ENCODE measurements at regions not wholly inside any gene's neighbourhood (a gene's known extent, or its start where the extent isn't known, plus 50 kb on each side); places are given as distances from the start of the nearest gene placed in this dataset.

- no peaks in the 10 kb centered on the region for H3K36me3 ChIP-seq (replicated peaks in 1 of 2)
- no peak overlapping the region for H3K27ac ChIP-seq
- no peak overlapping the region for H3K4me3 ChIP-seq
- DNase-seq: no peak
- no peaks in the 10 kb centered on the region for H3K4me1 ChIP-seq (replicated peaks in 1 of 2)
- 61 to 74% (median 70%) methylated on average over 2 of the region's 2 CpGs for WGBS, 4 donors
- TF ChIP-seq CTCF (IDR thresholded peaks at IDR 0.05): no peak
- TF ChIP-seq POLR2A (IDR thresholded peaks at IDR 0.05): no peak
- intact Hi-C loops (cut with DNase I): no loop called here
- H3K27me3 ChIP-seq: no peaks in the 10 kb centered on the region
- H3K9me3 ChIP-seq (replicated peaks in 1 of 3): no peaks in the 10 kb centered on the region
Observed at GRCh38 chr12:5192726-5193125, 149.0 kb downstream of the KCNA5 start.

- Histone ChIP-seq H3K36me3 (replicated peaks in 1 of 2) (no peaks in the 10 kb centered on the region), H3K27me3 (no peaks in the 10 kb centered on the region), H3K27ac (no peak overlapping the region), H3K4me1 (replicated peaks in 1 of 2) (no peaks in the 10 kb centered on the region), H3K4me3 (no peak overlapping the region), H3K9me3 (replicated peaks in 1 of 3) (no peaks in the 10 kb centered on the region)
- WGBS, 4 donors: 29 to 49% (median 37%) methylated on average over 2 of the region's 2 CpGs
- no peak for TF ChIP-seq POLR2A (IDR thresholded peaks at IDR 0.05)
- no peak for TF ChIP-seq CTCF (IDR thresholded peaks at IDR 0.05)
- intact Hi-C loops (cut with DNase I): no loop called here
- DNase-seq: no peak
Observed at GRCh38 chr12:5194306-5194705, 150.6 kb downstream of the KCNA5 start.

- Histone ChIP-seq H3K9me3 (replicated peaks in 1 of 3) (no peaks in the 10 kb centered on the region), H3K36me3 (replicated peaks in 1 of 2) (no peaks in the 10 kb centered on the region), H3K27ac (no peak overlapping the region), H3K4me1 (replicated peaks in 1 of 2) (no peaks in the 10 kb centered on the region), H3K4me3 (no peak overlapping the region), H3K27me3 (no peaks in the 10 kb centered on the region)
- 73 to 81% (median 77%) methylated on average over 1 of the region's 1 CpG for WGBS, 4 donors
- intact Hi-C loops (cut with DNase I): no loop called here
- TF ChIP-seq CTCF (IDR thresholded peaks at IDR 0.05) (no peak), POLR2A (IDR thresholded peaks at IDR 0.05) (no peak)
- DNase-seq: no peak
Observed at GRCh38 chr12:5195244-5195643, 151.6 kb downstream of the KCNA5 start.

GRCh38 chr12:5195691-5196090 lies 152.0 kb downstream of the KCNA5 start:
- no peak for DNase-seq
- TF ChIP-seq POLR2A (IDR thresholded peaks at IDR 0.05) (no peak), CTCF (IDR thresholded peaks at IDR 0.05) (no peak)
- Histone ChIP-seq H3K27ac (no peak overlapping the region), H3K27me3 (no peaks in the 10 kb centered on the region), H3K4me3 (no peak overlapping the region), H3K36me3 (replicated peaks in 1 of 2) (no peaks in the 10 kb centered on the region), H3K4me1 (replicated peaks in 1 of 2) (no peaks in the 10 kb centered on the region), H3K9me3 (replicated peaks in 1 of 3) (no peaks in the 10 kb centered on the region)
- WGBS, 4 donors: 69 to 75% (median 73%) methylated on average over 3 of the region's 3 CpGs
- intact Hi-C loops (cut with DNase I): no loop called here

Data from adrenal gland (tissue), 9 donors.